Spleen (tissue), 7 donors: ENCODE measurements at regions not wholly inside any gene's neighbourhood (a gene's known extent, or its start where the extent isn't known, plus 50 kb on each side); places are given as distances from the start of the nearest gene placed in this dataset.

Experiments used
- CTCF ChIP-seq, 11 experiments: fragments of 200-600 bp in 7 of 11; fragments of 450-650 bp in 4 of 11; sonication (generic) in 4 of 11; IDR thresholded peaks in 8 of 11; conservative IDR thresholded peaks in 3 of 11; 1 replicate in 7 of 11; 2 replicates in 4 of 11; pipeline versions ENCODE4 v1.4.0 to v1.8.0; 2016 to 2021; ENCODE audit warnings: antibody characterized with exemption in 11 of 11, inconsistent platforms in 4 of 11, mild to moderate bottlenecking in 1 of 11
- POLR2AphosphoS5 ChIP-seq, 3 donors: sonication (generic); formaldehyde crosslinking; IDR thresholded peaks; one replicate each; pipeline ENCODE4 v1.5.1; 2017; ENCODE audit warnings: antibody characterized with exemption in 3 of 3
- donor health status: DM: no; HTN: no; CAD: no; lungs with moderate emphysema.
- donor health status: DM: no; HTN: no; CAD: no.
- donor health status: DM: no; HTN: no; CAD: no.

DNA sequence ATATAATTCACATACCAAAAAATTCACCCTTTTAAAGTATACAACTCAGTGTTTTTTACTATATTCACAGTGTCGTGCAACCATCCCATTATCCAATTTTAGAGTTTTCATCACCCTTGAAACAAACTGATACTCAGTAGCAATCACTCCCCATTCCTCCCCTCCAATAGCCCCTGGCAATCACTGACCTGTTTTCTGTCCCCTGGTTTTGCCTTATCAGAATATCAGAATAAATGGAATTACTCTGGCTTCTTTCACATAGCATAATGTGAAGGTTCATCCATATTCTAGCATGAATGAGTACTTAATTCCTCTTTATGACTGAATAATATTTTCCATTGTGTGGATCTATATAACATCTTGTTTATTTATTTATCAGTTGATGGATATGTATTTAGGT, 153.2 kb downstream of the AASDH start:
- TF ChIP-seq POLR2AphosphoS5 (IDR thresholded peaks at IDR 0.05) (no peak), CTCF (IDR thresholded peaks at IDR 0.05 in 8 of 11, conservative IDR thresholded peaks at IDR 0.05 in 3 of 11) (no peak)
